GM12872 (cell line): ENCODE measurements at regions not wholly inside any gene's neighbourhood (a gene's known extent, or its start where the extent isn't known, plus 50 kb on each side); places are given as distances from the start of the nearest gene placed in this dataset.

Experiments
- TF ChIP-seq, protein P1 (sequence below): IDR thresholded peaks from 3 replicates; pipeline ENCODE4 v1.5.1; 2011; ENCODE audit warnings: low read depth, mild to moderate bottlenecking, low read length, moderate library complexity; ENCODE audit not compliant: insufficient read depth

- TF ChIP-seq, protein P1, sequence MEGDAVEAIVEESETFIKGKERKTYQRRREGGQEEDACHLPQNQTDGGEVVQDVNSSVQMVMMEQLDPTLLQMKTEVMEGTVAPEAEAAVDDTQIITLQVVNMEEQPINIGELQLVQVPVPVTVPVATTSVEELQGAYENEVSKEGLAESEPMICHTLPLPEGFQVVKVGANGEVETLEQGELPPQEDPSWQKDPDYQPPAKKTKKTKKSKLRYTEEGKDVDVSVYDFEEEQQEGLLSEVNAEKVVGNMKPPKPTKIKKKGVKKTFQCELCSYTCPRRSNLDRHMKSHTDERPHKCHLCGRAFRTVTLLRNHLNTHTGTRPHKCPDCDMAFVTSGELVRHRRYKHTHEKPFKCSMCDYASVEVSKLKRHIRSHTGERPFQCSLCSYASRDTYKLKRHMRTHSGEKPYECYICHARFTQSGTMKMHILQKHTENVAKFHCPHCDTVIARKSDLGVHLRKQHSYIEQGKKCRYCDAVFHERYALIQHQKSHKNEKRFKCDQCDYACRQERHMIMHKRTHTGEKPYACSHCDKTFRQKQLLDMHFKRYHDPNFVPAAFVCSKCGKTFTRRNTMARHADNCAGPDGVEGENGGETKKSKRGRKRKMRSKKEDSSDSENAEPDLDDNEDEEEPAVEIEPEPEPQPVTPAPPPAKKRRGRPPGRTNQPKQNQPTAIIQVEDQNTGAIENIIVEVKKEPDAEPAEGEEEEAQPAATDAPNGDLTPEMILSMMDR, result no peak
Measured at GRCh38 chr3:124043023-124043422, 51.1 kb upstream of the ROPN1 start.

GRCh38 chr3:124044956-124045355, 53.0 kb upstream of the ROPN1 start:
- TF ChIP-seq, protein P1, result no peak

GRCh38 chr3:124048967-124049798, 57.3 kb upstream of the ROPN1 start:
- TF ChIP-seq, protein P1, result no peak

DNA sequence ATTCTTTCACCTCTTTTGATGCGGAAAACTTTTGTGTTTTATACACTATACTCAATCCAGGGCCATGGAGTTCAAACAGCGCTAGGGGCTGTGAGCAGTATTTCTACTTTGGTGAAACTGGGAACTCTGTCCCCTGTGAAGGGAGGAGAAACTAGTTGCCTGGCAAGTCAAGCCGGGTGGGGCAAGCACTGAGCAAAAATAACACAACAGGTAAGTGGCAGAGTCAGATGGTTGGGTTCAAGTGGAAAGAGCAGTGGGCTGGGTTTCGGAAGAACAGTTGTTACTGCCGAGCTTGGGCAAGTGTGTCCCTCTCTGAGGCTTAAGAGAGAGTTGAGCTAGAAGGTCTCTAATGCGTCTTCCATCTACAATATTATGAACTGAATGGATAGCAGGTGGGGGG, 59.7 kb upstream of the ROPN1 start:
- TF ChIP-seq, protein P1, result no peak

DNA sequence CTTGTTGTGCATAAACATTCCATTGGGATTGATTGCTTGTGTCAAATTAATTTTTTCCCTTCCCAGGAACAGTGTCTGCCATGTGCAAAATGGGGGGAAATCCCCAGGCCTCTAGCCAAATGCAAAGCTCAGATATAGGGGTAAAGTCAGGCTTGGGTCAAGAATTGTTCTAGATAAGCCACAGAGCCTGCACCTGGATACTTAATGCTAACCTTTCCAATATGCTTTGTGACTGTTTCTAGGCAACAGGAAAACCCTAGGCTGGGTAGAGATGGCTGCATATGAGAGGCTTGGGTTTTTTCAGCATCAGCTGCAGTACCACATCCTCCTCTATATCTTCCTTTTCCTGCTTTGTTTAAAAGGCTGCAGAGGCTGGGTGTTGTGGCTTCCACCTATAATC, 61.9 kb upstream of the ROPN1 start:
- TF ChIP-seq, protein P1, result no peak

DNA sequence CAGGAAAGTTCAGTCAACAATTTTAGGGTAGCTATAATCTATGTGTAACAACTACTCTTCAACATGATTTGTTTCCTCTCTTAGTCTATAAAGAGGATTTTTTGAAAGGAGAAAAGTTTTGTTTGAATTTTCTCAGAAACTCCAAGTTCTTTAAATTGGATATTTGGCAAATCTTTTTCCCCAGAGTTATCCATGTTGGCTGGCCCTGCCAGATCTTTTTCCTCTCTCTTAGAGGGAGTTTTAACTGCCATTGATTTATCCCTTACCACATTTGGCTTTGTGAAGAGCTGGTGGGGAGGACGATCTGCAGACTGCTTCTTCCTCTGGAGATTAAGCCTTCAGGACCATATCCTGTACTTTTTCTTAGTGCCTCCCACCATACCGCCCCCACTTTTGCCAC, 64.9 kb upstream of the ROPN1 start:
- TF ChIP-seq, protein P1, result no peak

GRCh38 chr3:124057420-124057819, 65.5 kb upstream of the ROPN1 start:
- TF ChIP-seq, protein P1, result no peak

DNA sequence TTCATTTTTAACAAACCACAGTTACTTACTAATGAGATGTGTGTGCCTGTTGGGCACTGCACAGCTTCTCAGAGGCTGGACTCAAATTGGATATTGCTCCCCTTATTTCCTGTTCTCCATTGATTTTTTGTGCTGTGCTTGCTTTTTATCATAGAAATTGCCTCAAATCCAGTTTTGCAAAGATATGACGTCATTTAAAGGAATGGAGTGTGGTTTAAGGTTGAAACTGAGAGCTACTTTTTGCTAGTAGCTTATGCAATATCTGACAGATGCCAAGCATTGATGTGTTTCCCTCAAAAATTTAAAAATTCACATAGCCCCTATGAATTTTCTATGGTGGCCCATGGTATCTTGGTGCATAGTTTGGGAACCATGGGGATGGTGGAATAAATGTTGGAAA, 67.7 kb upstream of the ROPN1 start:
- TF ChIP-seq, protein P1, result no peak
